Fibroblast of the conjunctiva (primary cell): ENCODE measurements at regions not wholly inside any gene's neighbourhood (a gene's known extent, or its start where the extent isn't known, plus 50 kb on each side); places are given as distances from the start of the nearest gene placed in this dataset.

Experiments used
- DNase-seq: peaks from one replicate; pipeline ENCODE4 v3.0.0-alpha.2; 2010; ENCODE audit warnings: low read depth

GRCh38 chr11:15909937-15910598, 446.3 kb downstream of the SOX6 start:
- no peak for DNase-seq

GRCh38 chr11:15910761-15911160, 445.6 kb downstream of the SOX6 start:
- DNase-seq = no peak

- DNase-seq = no peak
These were observed 444.8 kb downstream of the SOX6 start for GRCh38 chr11:15911377-15912044.

GRCh38 chr11:15912291-15912690, 444.1 kb downstream of the SOX6 start:
- no peak for DNase-seq

- no peak for DNase-seq
These were observed 443.5 kb downstream of the SOX6 start for GRCh38 chr11:15912825-15913224.

GRCh38 chr11:15913261-15913660, 443.1 kb downstream of the SOX6 start:
- DNase-seq = no peak
